HG02678 (cell line): ENCODE measurements at regions not wholly inside any gene's neighbourhood (a gene's known extent, or its start where the extent isn't known, plus 50 kb on each side); places are given as distances from the start of the nearest gene placed in this dataset.

ENCODE experiments used
- ATAC-seq: cut with Tn5 transposase; IDR thresholded peaks from one replicate; pipeline ENCODE4 v1.9.1; 2021; ENCODE audit warnings: mild to moderate bottlenecking, moderate library complexity; ENCODE audit not compliant: unreplicated experiment

DNA sequence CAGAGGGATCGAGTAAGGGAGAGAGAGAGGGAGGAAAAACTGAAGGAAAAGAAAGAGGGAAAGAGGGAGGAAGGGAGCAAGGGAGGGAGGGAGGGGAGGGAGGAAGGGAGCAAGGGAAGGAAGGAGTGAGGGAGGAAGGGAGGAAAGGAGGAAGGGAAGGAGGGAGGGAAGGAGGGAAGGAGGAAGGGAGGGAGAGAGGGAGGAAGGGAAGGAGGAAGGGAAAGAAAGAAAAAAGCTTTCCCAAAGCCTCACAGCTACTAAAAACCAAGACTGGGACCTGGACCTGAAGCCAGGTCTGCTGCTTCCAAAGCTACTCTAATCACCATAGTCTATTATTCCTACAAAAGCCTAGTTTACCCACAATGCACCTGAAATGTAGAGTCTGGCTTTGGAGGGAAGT lies 259.8 kb upstream of the WWC1 start:
- ATAC-seq: no peak

DNA sequence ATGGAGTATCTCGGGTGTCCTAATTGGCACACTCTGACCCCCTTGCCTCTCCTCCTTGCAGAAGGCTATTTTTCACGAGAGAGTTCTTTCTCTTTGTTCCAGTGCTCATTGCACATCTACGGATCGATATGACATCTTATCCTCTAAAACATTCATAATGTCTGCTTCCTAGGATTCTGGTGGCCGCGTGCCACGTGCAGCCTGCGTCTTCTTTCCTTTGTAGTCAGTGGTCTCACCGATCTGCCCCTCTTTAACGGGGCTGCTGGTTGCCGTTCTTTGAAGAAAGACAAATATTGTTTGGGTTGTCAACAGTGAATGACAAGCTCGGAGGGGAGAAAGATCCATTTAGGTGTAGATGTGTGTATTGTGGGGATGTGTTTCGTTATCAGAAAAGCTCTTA lies 252.4 kb upstream of the WWC1 start:
- no peak for ATAC-seq

DNA sequence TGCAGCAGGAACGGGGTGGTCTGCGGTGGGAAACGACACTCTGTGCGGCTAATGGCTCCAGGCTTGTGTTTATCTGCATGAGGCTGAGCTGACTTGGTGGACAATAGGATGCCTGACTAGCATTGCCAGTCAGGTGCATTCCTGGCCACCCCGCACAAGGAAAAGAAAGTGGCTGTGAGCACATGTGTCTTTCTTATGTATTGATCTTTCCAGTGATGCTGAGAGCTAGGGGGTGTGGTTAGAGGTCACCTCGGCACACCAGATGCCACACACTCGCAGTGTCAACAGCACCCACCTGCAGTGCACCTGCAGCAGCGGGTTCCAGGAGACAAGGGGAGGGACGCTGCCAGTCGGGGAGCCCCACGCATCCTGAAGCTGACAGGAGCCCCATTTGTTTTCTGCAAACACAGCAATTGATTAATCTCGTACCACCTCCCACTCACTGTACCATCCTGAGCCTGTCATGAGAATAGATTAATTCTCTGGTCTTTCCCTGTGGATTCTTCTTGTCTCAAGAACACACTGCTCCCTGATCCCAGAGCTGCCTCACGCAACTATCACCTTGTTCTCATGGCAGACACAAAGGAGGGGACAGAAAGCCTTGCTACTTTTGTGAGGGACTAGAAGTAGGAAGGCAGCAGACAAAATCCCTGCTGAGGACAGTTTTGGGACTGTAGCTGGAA lies 251.7 kb upstream of the WWC1 start:
- ATAC-seq: no peak

DNA sequence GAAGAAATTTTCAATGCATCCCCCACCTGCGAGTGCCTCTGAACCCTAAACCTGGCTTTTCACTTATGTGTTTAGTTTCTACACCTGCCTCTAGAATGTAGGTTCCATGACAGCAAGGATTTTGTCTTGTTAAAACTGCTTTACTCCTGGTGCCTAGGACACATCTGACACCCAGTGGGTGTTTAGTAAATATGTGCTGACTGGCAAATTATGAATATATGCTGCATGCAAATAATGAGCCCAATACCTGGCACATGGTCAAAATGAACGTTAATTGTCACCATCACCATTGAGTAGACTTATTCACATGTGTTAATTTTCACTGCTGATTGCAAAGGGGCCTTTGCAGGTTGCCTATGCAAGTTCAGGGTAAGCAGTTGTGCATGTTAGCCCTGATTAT lies 249.9 kb upstream of the WWC1 start:
- ATAC-seq: no peak

DNA sequence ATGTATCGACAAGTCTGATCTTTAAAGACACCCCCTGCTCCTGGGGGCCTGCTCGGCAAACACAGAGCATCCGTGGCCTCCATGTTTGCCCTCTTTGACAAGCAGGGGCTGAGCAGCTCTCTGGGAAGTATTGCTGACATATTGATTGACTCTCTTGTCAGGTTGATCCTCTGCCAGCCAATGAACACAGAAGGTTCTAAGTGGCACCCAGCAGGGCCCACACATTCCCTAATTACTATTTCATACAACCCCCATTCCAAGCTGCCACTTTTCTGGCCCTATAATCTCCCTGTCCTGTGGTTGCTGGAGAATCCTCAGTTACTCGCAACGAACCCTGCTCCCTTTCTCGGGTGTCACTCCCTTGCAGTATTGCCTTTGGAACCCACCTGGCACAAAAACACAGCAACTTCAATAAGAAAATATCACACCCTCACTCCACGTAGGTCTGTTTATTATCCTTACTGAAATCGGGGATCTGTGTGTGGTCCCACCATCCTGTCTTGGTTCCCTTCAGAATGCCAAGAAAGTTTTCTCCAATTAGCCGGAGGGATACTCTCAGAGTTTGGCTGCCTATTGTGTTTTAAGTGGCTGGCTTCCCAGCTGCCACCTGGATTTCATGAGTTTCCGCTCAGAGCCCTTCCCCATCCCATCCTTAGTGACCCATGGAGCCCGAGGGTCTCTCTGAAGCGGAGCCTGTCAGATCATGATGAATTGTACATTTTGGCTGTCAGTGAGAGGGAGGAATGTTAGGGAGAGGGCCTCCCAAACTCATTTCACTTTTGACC lies 249.0 kb upstream of the WWC1 start:
- no peak for ATAC-seq

DNA sequence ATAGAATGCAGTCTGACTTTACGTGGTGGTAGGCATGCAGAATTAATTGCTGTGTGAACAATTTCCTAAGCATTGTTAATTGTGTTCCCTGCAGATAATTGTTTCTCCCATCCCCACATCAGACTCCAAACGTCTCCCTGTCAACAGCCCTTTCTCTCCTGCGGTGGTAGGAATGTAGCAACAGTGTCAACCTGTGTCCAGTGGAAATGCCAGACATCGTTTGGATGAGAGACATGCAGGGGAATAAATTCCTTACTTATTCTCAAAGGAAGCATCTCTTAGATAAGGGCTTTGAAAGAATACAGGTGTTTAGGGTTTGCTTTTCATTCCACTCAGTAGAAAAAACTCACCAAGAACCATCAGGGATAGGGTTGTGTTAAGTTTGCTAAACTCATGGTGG lies 245.3 kb upstream of the WWC1 start:
- ATAC-seq: no peak

DNA sequence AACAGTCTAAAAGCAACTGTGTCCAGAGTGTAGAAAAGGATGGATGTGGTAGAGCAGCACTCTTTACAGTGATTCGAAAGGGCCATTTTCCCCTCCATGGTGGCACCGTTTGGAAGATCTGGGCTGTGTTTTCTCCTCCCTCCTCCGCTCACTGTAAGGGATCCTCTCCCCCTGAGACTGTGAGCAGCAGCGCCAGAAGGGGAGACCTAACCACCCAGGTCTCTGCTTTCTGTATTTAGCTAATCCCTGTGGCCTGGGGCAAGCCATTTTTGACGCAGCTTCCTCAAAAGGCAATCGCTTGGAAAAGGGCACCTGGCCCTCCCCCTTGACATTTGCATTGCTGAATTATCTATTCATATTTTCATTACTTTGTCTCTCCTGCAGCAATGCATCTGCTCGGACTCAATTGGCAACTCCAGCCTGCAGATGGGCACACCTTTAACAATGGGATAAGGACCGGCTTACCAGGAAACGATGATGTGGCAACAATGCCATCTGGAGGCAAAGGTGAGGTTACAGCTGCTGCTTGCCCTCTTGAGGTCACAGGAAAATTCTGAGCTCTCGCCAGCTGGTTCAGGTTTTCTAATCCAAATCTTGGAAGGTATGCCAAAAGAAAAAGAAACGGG lies 244.3 kb upstream of the WWC1 start:
- no peak for ATAC-seq

DNA sequence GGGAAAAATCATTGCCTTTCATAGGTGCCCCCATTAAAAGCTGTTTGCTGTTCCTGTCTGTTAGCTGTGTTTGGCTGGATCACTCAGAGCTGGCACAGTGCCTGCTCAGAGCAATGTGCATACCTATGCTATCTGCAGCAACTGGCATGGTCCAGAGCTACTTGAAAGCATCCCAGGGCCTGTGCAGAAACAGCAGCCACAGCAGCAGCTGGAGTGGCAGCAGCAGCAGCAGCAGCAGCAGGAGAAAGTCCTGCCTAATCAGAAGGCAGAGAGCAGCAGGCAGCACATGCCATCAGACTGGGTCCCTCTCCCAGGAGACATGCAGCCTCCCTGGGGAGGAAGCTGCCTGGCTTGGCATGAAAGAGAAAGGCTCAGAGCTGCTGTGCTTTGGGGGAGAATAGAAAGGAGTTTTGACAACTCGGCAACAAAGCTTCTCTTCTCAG lies 243.8 kb upstream of the WWC1 start:
- ATAC-seq: no peak

DNA sequence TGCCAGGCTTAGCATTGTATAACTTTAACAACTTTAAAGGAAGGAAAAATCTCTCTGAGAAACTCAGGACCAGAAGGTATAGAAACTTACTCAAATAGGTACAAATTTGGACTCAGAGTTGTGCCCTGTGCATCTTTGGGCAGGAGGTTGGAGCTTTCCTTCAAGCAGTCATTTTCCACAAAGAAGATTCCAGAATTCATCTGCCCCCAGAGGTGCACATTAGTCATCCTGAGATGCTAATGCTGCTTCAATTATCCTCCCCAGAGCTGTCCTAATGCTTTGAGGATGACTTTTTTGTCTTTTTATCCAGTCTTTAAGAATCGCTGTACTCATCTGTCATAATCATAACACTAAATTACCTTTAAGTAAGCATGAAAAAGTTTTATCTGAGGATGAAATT lies 243.0 kb upstream of the WWC1 start:
- ATAC-seq: no peak

DNA sequence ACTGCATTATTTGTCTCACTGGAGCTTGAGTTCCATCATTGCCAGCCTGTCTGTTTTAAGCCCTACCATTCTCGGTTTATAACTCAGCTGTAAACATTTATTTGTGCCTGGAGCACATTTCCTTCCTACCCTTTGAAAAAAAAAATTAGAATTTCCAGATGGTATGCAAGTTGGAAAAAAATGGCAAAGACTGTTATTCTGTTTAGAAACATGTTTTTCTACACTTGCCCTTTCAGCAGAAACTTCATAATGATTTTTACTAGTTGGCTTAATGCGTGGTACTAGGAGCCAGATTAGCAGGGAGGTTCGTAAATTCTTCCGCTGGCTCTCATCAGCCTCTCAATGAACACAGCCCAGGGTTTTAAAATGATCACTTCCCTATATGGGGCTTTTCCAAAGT lies 238.8 kb upstream of the WWC1 start:
- no peak for ATAC-seq

DNA sequence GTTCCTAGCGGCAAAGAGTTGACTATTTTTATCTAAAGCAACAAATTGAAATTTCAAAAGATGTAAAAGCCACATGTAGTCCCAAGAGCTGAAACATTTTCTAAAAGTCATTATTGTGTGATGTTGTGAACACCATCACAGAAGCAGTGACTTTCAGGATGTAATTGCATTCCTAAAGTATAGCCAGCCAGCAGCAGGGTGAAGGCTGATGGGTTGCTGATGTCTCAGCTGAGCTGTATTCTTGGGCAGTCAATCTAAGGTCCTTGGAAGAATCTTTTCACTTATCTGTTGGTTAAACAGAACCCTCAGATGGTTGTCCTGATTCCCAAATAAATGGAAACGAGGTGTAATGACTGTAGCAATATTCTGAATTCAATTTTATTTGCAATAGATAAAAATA lies 237.4 kb upstream of the WWC1 start:
- no peak for ATAC-seq

DNA sequence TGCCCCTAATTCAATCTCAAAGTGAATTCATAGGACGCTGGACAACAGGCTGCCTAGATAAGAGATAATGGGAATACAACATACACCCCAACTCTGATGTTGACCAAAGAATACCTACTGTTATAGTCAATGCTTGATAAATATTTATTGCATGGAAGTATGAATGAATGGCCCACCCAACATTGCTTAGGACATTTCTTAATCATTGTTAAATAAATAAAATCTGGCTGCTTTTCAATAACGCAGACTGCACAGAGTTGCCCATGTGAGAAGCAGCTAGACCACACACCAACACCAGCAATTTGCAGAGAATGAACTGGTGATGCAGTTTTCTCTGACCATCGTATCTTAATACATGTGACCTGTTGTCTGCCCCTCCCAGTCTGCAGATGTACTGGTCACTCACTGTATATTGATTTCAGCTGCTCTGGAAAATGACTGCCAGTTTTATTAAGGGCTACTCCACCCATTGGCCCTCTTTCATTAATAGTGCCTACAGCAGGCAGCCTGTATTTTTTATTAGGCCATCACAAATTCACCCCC lies 236.2 kb upstream of the WWC1 start:
- no peak for ATAC-seq

DNA sequence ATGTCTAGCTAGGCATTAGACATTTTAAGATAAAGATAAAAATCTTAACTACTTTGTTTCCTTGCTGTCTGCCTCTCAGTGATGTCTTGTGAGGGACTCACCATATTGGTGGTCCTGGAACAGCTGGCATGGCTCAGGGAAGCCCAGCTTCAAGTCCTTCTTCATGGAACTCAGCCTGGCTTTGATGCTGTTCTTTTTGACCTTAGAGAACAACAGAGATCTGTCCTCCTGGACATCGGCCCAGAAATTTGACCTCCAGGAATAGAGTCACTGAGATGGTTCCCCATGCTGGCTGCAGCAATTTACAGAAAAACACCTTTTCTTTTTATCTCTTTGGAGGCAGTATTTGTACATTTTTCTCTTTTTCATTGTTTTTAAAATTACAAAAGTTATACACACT lies 235.5 kb upstream of the WWC1 start:
- no peak for ATAC-seq

DNA sequence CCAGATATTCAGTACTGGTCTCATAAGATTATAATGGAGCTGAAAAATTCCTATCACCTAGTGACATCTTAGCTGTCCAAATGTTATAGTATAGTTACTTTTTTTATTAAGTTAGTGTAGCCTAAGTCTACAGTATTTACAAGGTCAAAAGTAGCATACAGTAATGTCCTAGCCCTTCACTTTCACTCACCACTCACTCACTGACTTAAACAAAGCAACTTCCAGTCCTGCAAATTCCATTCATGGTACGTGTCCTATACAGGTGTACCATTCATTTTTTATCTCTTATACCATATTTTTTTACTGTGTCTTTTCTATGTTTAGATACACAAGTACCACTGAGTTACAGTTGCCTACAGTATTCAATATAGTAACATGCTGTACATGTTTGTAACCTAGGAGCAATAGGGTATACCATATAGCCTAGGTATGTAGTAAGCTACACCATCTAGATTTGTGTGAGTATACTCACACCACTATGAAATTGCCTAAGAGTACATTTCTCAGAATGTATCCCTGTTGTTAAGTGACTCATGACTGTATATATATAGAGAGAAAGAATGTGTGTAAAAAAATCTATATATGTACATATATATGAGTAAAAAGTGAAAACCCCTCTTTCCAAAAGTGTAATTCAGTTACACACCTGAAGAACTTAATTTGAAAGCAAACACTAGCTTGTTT lies 234.8 kb upstream of the WWC1 start:
- no peak for ATAC-seq

DNA sequence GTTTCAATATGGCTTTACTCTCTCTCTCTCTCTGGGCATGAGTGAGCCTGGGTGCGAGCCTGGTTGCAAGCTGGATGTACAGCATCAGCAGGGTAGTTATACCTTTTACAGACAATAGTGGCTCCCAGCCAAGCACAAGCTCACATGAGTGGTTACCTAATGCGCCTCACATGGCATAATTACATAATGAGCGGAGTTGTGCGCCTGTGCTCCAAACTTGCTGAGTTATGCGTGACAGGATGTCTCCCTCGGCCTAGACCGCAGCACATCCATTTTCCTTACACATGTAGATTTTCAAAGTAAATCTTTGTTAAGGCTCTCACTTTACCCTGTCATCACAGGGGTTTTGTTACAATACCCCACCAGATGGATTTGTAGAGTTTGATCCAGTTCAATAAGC lies 233.5 kb upstream of the WWC1 start:
- no peak for ATAC-seq

DNA sequence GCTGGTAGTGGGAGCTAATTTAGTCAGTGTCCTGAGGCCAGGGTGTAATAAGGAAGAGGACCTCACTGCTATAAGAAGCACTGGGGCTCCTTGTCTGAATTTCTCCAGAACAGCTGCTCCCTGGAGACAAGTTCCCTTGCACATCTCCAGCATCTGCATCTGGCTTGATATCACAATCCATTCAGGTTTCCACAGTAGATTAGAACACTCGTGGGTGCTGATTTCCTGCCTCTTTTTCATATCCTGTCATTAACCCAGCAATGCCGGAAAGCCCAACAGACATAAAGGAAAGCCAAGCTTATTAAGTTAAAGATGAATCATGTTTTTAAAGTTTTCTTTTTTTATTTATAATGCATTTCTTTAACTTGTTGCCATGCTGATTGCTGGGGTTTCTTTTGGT lies 232.3 kb upstream of the WWC1 start:
- ATAC-seq: no peak

DNA sequence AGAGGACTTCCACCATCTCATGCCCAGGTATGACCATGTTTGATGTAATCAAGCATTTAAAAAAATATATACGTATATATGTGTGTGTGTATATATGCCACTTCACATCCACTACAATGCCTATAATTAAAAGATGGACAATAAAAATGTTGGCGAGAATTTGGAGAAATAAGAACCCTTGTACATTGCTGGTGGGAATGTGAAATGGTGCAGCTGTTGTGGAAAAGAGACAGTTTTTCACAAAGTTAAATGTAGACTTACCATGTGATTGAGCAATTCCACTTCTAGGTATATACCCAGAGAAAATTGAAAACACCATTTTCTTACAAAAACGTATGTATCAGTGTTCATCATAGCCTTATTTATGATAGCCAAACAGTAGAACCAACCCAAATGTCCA lies 229.2 kb upstream of the WWC1 start:
- ATAC-seq: no peak

DNA sequence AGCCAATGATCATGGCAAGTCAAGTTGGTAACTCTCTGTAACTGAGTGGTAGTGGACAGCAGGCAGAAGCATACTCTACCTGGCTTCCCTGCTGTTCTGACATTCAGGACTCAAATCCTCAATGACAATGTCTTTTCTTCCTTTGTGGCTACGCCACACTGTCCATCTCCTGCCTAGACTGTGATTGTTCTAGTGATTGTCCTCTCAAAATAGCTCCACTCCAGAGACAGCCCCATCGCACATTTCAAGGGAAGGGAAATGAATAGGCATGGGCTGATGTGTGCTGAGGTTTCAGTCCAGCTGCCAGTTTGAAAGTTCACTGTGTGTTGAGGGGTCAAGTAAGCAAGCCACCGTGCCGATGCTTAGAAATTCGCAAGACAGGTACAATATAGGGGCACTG lies 227.0 kb upstream of the WWC1 start:
- ATAC-seq: no peak

DNA sequence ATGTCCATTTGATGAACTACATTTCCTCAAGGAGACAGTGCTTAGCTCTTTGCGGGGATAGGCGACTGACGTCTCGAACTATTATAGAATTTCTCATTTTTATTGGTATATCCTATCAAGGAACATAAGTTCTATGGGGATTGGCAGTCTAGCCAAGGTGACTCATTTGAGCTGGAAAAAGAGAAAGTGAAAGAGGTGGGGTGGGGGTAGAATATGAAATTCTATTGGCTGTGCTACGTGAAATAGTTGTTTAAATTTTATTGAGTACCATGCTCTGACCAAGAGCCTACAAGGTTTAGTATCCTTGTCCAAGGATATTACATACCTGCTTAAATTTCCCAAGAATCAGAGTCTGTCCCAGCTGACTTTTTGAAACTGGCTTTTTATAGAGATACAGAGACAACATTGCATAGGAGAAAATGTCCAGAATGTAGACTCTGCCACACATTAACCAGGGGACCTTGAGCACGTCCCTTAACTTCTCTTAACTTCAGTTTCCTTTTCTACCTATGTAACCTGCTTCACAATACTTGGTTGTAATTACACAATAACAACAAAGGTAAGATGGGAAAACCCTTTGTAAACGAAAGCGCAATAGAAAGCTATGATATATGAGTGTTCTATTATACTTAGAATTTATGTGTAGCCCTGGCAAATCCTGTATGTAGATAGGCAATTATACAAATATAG lies 226.4 kb upstream of the WWC1 start:
- ATAC-seq: no peak

DNA sequence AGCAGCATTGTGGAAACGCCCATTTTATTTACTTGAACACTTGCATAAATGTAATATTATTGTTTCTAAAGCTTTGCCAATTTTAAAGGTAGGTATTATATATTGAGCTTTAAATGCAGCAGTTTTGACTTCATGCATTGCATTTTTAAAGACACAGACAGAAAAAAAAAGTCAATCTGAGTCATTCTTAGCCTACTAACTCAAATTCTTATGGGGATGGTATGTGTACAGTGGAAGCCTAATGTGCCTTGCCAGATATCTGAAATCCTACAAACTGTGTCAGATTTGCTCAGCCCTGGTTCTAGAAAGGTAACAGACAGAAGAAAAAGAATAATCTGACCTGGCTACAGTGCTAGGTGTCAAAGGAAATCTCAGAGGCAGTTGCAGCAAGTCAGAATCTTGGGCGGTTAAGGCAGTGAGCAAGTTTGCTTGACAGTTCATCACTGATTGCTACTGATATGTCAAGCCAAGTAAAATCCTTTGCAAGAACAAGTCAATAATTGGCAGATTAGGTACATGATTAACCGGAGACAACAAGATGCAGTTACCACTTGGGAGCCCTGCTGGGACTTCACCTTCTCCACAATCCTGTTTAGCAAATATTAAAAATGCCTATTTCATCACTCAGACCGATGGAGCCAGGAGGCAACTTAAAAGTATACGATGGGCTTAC lies 224.8 kb upstream of the WWC1 start:
- no peak for ATAC-seq
